HL-60/S4 treated with retinoic acid at 250 ng/mL for 4 days and 3 days (cell line): ENCODE measurements at regions not wholly inside any gene's neighbourhood (a gene's known extent, or its start where the extent isn't known, plus 50 kb on each side); places are given as distances from the start of the nearest gene placed in this dataset.

Experiments used
- in situ Hi-C: fragments of 300-500 bp; cut with MboI; formaldehyde crosslinking; loops from 2 replicates; pipeline ENCODE4 v1.7.0; 2022; ENCODE audit warnings: low sequenced_read_pairs

DNA sequence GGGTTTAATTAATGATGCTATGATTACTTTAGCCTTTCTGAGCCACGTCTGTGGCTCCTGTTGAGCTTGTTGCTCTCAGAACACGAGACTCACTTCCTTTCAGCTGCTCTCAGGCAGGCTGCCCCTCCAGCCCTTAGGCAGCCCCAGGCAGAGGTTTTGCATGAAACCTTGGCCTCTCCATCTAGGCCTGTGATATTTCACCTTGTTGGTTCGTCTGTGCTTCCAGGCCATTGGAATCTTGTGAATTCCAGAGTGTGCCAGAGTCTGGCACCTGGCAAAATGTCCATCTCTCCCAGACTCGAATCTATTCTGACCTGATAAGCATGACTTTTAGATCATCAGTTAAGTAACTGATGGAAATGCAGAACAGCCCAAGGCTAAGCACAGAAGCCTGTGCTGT, 254.1 kb downstream of the LOXHD1 start:
- in situ Hi-C loops, result no loop called here

DNA sequence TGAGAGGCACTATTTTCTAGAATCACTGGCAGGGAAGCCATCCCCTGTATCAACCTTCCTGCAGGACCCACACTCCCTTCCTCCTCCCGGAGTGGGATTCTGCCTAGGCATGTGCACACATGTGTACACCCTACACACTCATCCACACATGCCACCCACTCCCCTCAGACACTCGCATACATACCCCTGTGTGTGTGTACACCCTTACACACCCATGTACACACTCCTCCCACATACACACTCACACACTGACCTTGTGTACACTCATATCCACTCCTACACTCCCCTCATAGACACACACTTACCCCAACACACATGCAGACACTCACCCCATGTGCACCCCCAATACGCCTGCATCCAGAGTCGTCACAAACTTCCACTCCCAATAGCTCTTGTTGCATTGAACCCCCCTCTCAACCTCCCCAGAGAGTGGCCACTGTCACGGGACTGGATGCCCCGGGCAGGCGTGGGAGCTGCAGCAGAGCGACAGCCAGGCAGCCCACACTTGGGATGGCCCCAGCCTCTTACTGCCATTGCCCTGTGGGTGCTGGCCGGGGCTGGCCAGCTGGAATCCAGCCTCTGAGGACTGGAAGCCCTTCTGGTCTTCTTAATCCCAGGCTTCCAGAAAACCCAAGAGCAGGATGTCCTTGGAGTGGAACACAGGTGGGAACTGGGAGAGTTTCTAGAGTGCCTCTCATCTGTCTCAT, 251.0 kb downstream of the LOXHD1 start:
- in situ Hi-C loops, result no loop called here

DNA sequence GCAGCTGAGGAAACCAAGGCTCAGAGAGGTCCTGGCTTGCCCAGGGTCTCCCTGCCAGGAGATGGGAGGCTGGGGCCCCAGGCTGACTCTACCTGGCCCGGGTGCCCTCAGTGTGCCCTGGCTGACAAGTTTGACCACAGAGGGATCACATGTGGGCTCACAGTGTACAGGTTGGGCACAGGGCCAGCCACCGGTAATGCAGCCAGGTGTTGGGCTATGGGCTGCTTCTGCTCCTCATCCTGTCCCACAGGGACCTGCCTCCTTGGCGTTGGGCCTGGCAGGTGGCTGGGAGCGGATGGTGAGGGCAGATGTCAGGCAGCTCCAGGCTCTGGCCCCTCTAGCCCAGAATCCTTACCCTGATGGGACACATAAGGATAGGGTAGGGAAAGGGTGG, 250.5 kb downstream of the LOXHD1 start:
- in situ Hi-C loops, result no loop called here

DNA sequence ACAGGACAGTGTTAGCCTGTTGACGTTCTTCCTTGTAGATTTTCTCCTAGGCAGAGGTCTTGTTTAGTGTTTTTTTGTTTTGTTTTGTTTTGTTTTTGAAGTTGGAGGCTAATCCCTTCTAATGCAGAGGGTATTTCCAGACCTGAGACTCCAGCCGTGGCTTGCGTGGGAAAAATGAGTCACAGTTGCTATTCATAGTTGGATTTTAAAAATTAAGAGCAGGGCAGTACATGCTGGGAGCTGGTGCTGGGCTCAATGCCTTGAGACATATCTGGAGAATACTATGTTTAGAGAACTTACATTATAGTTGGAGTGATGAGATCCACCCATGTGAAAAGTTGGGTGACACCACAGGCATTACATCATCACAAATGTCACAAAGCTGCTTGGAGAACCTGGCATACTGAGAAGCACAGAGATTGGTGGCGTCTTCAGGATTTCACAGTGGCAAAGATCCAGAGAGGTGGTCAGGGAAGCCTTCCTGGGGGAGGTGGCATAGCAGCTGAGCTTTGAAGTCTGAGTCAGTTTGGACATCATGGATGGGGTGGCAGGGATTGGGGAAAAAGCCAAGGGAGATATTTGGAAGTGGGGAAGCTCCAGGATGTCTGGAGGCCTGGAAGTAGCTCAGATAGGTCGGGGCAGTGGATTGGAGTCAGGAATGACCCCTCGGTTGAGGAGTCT, 249.4 kb downstream of the LOXHD1 start:
- in situ Hi-C loops, result no loop called here

DNA sequence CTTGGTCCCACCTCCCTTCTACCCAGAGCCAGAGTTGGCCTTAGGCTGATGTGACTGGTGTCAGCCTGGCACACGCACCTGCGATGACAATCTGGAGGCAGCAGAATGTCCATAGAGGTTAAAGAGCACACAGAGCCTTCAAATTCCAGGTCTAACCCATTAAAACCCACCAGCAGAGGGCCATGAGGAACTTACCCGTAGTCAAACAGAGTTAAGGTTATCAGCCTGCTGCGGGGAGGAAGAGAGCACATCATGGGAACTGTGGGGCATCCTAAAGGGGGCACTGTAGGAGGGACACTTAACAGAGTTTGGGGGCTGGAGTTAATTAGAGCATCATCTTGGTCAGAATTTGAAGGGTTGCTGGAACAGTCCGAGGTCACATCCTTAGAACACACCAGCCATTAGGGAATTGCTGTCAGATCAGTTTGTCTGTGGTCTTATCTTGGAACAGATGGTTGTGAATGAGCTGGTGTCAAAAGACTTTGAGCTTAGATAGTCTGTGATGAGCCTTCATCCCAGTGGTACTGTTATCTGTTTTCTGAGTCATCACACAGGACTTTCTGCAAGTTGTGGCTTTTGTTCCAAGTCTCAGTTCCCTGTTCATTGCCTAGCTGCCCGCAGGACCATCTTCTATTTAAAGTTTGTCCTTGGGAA, 248.6 kb downstream of the LOXHD1 start:
- in situ Hi-C loops, result no loop called here

DNA sequence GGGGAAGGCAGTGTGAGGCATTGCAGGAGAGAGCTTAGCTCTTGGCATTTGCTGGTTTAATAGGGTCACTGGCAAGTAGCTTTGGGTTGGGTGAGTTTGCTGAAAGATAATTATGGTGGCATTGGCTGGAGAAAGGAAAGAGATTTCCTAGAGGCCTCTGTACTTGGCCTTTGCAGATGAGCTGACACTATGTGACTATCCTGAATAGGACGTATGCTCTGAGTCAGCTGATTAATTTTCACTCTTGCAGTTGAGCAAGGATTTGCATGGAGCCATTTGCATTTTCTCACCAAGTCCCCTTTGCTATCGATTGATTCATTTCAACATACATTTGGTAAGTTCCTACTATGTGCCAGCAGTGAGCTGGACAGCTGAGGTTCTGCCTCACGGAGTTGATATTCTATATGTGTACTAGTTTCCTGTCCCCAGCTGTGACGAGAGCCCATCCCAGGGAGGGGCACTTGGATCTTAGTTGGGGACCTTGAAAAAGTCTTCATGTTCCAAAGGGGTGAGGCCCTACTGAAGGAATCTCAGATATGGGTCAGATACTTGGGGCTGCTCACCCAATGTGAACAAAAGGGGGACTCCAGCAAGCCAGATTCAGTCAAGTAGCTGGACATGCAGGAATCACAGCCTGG, 245.7 kb downstream of the LOXHD1 start:
- in situ Hi-C loops, result no loop called here

DNA sequence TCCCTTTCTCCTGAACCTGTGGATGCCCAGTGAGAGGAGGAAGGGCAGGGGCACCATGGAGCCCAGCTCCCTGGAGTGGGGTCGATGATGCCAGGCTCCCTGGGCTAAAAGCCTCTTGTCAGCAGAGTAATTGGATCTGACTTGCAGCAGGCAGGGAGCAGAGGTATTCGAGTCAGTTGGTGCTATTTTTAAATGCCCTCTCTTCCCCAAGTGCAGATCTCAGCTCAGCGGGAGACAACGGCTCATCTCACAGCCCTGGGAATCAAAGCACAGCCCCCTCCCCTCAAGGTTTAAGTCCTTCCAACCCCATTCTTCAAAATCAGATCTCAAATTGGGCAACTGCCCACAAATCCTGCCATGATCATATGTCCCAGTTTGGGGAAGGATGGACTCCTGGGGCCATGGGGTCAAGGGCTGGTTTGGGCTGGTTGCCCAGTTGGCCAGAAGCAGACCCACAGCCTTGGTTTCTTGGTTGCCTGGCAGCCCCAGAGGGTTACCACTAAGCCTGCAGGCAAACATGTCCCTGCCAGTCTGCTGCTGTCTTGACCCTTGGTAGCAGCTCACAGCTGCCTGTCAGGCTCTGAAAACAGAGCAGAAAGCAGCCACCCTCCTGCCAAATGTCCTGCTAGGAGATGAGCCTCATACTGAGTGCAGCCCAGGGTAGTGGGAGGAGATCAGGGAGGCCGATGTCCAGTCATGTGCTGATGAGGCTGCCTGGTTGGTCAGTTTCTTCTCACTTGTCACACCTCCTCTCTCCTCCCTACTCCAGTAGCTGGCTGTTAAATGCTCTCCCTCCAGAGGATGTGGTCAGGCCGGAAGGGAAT, 244.9 kb downstream of the LOXHD1 start:
- in situ Hi-C loops, result no loop called here

DNA sequence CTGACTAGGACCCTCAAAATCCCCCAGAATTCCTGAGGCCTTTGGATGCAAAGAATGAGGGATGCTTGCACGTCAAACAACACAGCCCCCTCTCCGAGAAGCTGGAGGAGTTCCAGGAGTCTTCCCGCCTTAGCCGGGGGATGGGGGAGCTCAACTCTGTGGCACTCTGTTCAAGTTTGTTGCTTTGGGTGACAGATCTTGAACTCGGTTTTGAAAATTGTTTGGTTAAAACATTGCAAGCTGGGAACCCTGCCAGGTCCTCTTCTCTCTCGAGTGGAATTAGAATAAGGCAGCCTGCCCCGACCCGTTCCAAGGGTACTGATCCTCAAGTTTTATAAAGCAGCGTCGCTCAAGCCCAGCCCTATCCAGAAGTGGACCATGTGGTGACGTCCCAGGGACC, 244.1 kb downstream of the LOXHD1 start:
- in situ Hi-C loops, result no loop called here

DNA sequence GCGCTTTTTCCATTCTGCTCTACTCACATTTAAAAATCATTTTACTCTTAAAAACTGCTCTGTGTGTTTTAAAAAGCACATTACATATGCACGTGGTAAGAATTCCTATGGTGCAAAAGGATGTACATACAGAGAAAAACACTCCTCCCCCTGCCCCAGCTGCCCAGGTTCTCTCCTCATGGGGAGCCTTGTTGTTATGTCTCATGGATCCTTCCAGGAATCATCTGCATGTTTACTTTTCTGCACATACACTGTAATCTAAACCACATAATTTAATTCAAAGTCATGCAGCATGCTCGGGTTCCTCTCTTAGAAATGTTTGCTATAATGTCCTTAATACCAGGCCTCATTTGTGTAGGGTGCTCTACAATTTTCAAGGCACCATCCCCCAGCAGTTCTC, 243.3 kb downstream of the LOXHD1 start:
- in situ Hi-C loops, result no loop called here

DNA sequence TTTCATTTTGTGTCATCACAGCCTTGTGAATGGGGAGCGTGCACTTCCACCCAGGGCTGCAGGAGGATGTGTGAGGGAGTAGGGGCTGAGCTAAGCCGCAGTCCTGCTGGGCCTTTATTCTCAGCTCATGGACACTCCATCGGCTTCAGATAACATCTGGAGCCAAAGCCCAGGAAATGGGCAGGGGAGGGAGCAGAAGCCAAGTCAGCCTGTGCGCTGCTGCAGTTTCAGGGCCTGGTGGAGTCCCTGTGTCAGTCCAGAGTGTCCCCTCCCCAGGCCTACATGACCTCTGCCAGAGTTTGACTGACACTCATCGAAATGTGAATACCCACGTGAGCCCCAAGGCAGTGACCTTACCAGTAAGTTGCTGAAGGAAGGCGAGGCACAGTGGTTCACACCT, 242.2 kb downstream of the LOXHD1 start:
- in situ Hi-C loops, result no loop called here

DNA sequence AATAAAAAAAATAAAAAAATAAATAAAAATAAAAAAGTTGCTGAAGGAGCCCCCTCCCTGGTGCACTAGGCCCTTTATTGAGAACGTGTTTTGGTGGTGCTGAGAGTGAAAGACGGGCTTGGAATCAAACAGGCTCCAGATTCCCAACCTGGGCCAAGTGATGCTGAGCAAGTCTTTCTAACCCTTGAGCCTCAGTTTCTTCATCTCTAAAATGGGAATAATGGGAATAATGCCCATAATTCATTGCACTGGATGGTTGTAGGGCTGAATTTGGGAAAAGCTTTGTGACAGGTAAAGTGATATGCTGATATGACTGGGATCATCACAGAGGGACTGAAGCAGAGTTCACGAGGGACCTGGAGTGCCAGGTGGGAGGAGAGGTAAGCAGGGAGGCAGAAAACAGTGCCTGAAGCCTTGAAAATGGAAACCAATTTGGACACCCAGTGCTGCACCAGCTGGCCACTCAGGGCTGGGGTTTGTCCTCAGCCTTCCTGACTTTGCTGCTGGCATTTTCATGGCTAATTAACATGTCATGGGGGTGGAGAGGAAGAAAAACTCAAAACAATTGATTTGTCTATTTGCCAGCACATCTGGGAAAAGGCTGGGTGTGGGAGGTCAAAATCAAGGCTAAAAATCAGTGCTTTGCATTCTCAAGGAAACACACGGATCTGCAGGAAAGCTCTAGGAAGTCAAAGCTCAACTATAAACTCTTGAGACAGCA, 241.3 kb downstream of the LOXHD1 start:
- in situ Hi-C loops, result no loop called here

DNA sequence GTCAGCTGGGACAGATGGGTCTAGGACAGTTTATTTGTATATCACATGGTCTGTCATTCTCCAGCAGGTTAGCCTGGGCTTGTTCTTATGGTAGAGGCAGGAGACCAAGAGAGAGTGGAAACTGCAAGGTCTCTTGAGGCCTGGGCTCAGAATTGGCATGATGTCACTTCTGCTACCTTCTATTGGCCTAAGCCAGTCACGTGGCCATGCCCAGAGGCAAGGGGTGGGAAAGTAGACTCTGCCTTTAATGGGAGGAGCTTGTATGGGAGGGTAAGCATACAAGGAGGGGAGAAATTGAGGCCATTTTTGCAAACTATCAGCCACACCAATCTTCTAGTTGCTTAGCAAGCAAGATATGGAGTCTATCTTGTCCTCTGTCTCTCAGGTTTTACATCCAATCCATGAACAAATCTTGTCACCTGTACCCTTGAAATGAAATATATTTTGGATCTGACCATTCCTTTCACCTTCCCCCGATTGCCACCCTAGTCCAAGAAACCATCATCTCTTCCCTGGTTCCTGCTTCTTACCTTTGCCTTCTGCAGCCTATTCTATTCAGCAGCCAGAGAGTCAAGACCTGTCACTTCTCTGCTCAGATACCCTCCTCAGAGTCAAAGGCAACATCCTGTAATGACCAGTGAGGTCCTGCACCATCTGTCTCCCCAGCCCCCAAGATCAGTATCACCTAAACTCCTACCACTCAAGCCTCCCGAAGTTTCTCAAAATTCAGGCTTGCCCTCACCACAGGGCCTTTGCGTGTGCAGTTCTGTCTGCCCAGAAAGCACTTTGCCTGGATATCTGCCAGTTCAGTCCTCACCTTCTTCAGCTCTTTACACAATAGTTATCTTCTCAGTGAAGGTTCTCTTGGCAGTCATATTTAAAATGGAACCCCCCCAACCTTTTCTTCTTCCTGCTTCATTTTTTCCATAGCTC, 240.0 kb downstream of the LOXHD1 start:
- in situ Hi-C loops, result no loop called here

DNA sequence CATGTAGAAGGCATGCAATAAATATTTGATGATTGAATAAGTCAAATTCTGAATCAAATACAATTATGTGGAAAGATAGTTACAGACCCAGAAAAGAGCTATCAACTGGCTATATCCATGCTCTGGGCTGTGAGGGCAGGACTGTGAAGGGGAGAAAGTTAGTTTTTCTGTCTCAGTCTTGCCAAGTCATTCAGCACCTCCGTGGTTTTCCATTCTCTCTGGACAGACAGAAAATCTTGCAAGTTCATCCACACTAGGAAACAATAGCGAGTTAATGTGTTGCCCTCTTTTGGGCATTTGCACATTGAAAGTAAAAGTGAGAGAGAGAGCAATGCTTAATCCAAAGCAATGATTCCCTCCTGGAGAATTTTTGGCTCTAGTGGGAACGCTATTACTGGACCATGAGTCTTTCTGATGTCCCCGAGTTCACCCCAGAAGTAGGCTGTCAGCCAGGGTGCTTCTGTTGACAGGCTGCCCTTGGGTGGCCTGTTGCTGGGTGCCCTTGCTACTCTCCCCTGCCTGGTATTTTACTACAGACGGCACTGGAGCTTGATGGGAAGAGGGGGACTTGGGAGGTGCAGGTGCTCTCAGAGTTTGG, 238.3 kb downstream of the LOXHD1 start:
- in situ Hi-C loops, result no loop called here

DNA sequence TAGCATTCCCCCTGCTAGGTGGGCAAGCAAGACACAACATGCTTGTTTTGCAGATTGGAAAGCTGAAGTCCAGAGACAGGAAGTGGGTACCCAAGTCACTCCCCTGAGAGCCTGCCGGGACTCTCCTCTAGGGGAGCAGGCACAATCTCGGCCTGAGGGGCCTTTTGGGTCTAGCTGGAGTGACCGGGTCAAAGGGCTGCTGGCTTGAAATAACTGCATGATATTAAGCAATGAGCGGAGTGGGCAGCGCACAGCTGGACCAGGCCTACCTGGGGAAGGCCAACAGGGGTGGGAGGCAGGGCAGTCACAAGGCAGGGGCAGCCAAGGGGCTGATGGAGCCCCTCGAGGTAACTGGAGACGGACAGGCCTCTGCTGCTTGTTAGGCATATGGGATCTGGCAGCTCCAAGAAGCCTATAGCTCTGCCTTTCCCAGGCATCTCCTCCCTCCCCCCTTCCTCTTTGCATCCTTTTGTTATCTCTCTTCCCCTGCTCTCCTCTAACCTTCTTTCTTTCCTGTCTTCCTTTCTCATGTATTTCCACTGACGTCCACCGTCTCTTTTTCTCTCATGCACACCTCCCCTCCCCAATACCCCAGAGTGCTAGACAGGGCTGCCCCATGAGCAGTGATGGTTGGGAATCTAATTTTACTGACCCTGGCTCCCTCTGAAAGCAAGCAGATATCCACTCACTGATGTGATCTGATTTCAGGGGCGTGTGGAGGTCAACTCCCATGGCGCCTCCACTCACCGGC, 237.5 kb downstream of the LOXHD1 start:
- in situ Hi-C loops, result no loop called here

DNA sequence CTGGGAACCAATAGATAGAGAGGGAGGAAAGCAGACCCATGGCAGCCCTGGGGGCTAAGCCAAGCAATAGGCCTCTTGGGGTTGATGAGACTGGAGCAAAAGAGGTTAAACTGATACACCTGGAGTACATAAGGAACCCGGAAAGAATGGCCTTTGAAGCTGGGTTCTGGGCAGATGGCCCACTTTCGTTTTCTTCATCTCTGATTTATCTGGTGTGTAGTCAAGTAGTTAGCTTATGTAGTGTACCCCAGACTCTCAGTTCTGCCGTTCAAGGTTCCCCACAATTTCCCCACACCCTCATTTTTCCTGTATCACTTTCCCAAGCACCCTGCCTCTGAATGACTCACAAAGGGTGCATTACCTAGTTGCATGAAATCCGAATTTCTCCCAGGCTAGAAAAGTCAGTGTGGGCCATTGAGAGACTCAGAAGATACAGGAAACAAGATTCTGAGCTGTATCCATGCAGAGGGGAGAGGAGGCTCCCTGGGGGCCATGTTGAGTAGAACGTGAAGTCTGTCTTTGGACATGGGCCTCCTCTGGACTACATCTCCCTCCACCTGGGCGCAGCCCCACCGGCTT, 235.0 kb downstream of the LOXHD1 start:
- in situ Hi-C loops, result no loop called here

DNA sequence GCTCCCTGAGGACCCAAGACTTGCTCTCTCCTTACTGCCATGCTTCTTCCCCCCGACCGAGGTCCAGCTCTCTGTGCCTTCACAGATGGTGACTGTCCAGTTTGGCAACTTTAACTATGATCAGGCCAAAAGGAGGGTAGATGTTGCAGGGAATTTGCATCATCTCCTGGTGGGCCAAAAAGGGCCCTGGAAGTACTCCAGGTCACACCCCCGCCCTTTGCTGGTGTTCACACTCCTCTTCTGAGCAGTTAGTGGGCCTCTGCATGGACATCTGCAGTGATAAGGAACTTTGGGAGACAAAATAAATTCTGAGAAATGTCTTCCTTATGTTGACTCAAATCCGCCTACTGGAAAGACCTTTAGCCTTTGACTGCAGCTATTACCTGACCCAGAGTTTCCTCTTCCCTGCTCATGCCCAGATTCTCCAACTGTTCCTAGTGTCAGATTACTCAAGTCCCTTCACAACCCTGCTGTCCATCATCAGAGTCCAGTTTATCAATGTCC, 234.4 kb downstream of the LOXHD1 start:
- in situ Hi-C loops, result no loop called here

DNA sequence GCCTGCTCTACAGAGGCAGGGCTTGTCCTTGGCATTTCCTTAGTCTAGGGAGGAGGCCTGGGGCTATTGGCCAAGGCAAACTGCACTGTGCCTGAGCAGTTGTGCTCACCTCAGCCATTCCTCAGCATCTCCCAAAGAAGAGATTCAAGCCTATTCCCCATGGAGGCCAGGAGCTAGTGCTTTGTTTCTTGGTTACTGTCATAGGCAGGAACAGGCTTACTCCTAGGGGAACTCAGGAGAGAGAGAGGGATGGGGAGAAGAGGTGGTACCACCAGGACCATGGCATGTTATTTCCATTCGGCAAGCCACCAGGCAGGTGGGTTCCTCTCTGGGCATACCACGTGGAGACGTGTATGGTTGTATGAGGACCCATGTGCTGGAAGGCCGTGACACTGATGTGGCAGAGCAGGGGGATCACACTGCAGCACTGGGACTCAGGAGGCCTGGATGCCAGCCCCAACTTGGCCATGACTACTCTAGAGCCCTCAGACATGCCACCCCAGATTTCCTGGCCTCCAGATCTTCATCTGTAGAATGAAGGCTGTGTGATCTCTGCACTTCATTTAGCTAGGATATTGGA, 233.7 kb downstream of the LOXHD1 start:
- in situ Hi-C loops, result no loop called here
